Breast epithelium (tissue), 4 donors: ENCODE measurements at regions not wholly inside any gene's neighbourhood (a gene's known extent, or its start where the extent isn't known, plus 50 kb on each side); places are given as distances from the start of the nearest gene placed in this dataset.
A peak's percentile ranks its signal among the peaks of the same experiment; 100 is the strongest.

Experiments used
- DNase-seq, 2 donors: peaks; one replicate each; pipeline ENCODE4 v3.0.0-alpha.2; 2019; ENCODE audit warnings: low spot score in 2 of 2
- H3K27ac ChIP-seq, 2 donors: fragments of 200-600 bp; sonication (generic) in 1 of 2; one replicate each; pipeline ENCODE4 v1.5.1; 2016 to 2019; ENCODE audit warnings: mild to moderate bottlenecking in 1 of 2
- H3K27me3 ChIP-seq, 2 donors: fragments of 200-600 bp; sonication (generic) in 1 of 2; one replicate each; pipeline versions ENCODE4 v1.5.1 to v1.6.0; 2017 to 2019; ENCODE audit warnings: control low read depth in 1 of 2, mild to moderate bottlenecking in 1 of 2
- H3K36me3 ChIP-seq: fragments of 200-600 bp; one replicate; pipeline ENCODE4 v1.5.1; 2019
- H3K4me1 ChIP-seq, 2 donors: fragments of 200-600 bp; sonication (generic); one replicate each; pipeline ENCODE4 v1.5.1; 2016 to 2019; ENCODE audit warnings: control low read depth in 1 of 2
- H3K4me3 ChIP-seq, 3 donors: fragments of 200-600 bp; sonication (generic); 1 replicate in 2 of 3; 2 replicates in 1 of 3; pipeline ENCODE4 v1.5.1; 2016 to 2019; ENCODE audit warnings: mild to moderate bottlenecking in 3 of 3, moderate library complexity in 2 of 3
- H3K9me3 ChIP-seq, 2 donors: fragments of 200-600 bp; sonication (generic) in 1 of 2; one replicate each; pipeline ENCODE4 v1.5.1; 2016 to 2019; ENCODE audit warnings: control low read depth in 1 of 2
- POLR2A ChIP-seq: fragments of 450-650 bp; IDR thresholded peaks from one replicate; pipeline ENCODE4 v1.6.1; 2016; ENCODE audit warnings: antibody characterized with exemption, mild to moderate bottlenecking, moderate library complexity
- POLR2AphosphoS5 ChIP-seq, 3 donors: sonication (generic); formaldehyde crosslinking; IDR thresholded peaks; one replicate each; pipeline ENCODE4 v1.6.1; 2017; ENCODE audit warnings: antibody characterized with exemption in 3 of 3
- intact Hi-C: fragments of 100-400 bp; cut with DNase I; formaldehyde crosslinking; loops from one replicate; pipeline ENCODE4 v1.15.1; 2023; ENCODE audit warnings: low total_unique reads
- TF ChIP-seq, protein P1 (sequence below), 3 donors: fragments of 450-650 bp; IDR thresholded peaks; one replicate each; pipeline ENCODE4 v1.5.1; 2016 to 2017; ENCODE audit warnings: antibody characterized with exemption in 3 of 3, mild to moderate bottlenecking in 3 of 3, moderate library complexity in 3 of 3

DNA sequence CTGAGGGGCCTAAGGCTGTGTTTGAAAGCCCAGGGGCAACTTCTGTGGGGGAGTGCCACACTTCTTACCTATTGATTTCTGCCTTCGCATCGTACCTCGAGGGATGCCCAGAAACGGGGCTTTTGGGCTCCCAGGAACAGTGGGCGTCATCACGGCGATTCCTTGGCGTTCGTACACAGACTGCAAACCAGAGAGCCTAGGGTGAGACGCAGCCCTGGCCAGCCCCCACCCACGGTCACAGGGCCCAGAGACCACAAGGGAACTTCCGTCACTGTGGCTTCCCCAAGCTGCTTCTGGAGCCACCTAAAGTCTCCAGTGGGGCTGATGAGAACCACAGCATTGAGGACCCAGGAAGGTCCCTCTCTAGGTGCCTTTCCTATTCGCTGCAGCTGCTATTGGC is 91.9 kb downstream of the CTTN start:
- Histone ChIP-seq H3K4me3 (no peak overlapping the region), H3K4me1 (no peaks in the 10 kb centered on the region), H3K27ac (no peak overlapping the region), H3K27me3 (no peaks in the 10 kb centered on the region), H3K9me3 (peaks cover 8 to 25% of the 10 kb centered on the region in 2 donors), H3K36me3 (no peaks in the 10 kb centered on the region)
- peak in 1 of 2 donors; percentile 47 for DNase-seq
- intact Hi-C loops: no loop called here
- TF ChIP-seq POLR2AphosphoS5 (IDR thresholded peaks at IDR 0.05) (no peak), POLR2A (no peak)
- TF ChIP-seq, protein P1, sequence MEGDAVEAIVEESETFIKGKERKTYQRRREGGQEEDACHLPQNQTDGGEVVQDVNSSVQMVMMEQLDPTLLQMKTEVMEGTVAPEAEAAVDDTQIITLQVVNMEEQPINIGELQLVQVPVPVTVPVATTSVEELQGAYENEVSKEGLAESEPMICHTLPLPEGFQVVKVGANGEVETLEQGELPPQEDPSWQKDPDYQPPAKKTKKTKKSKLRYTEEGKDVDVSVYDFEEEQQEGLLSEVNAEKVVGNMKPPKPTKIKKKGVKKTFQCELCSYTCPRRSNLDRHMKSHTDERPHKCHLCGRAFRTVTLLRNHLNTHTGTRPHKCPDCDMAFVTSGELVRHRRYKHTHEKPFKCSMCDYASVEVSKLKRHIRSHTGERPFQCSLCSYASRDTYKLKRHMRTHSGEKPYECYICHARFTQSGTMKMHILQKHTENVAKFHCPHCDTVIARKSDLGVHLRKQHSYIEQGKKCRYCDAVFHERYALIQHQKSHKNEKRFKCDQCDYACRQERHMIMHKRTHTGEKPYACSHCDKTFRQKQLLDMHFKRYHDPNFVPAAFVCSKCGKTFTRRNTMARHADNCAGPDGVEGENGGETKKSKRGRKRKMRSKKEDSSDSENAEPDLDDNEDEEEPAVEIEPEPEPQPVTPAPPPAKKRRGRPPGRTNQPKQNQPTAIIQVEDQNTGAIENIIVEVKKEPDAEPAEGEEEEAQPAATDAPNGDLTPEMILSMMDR (IDR thresholded peaks at IDR 0.05): no peak

DNA sequence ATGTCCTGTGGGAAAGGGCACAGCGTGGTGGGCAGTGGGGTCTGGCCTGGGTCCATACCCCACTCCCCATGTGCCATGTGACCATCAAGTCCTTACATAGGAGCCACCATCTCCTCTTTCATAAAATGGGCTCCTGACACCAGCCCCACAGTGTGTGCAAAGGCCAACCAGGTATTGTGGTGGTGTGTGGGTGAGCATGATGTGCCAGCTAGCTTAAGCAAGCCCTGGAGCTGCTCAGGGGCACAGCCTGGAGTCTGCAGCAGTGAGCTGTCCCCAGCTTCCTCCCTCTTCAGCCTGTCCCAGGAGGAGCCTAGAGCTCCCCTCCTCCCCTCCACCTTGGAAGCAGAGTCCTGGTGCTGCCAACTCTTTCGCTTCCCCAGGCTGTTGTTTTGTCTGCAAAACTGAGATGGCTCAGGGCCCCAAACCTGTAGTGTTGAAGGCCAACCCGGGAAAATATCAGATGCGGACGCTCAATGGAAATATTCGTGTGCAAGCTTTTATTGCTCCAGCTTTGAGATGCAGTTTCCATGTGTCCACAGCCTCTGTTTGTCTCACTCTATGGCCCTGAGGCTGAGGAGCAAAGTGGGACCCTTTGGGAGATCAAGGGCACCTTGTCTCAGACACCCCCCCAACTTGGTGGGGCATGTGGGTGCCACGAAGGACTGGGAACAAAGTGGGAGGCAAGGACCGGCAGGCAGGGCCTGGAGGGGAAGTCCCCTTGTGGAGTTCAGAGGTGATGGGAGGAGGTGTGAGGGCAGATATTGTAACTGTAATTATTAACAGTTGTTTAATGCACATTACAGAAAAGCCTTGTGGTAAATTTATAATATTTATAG is 92.6 kb downstream of the CTTN start:
- intact Hi-C loops: no loop called here
- DNase-seq: peak in 1 of 2 donors; percentile 5
- Histone ChIP-seq H3K27me3 (no peaks in the 10 kb centered on the region), H3K9me3 (peaks cover 8 to 25% of the 10 kb centered on the region in 2 donors), H3K4me1 (no peaks in the 10 kb centered on the region), H3K36me3 (no peaks in the 10 kb centered on the region), H3K4me3 (no peak overlapping the region), H3K27ac (no peak overlapping the region)
- TF ChIP-seq POLR2A (no peak), POLR2AphosphoS5 (IDR thresholded peaks at IDR 0.05) (no peak)

DNA sequence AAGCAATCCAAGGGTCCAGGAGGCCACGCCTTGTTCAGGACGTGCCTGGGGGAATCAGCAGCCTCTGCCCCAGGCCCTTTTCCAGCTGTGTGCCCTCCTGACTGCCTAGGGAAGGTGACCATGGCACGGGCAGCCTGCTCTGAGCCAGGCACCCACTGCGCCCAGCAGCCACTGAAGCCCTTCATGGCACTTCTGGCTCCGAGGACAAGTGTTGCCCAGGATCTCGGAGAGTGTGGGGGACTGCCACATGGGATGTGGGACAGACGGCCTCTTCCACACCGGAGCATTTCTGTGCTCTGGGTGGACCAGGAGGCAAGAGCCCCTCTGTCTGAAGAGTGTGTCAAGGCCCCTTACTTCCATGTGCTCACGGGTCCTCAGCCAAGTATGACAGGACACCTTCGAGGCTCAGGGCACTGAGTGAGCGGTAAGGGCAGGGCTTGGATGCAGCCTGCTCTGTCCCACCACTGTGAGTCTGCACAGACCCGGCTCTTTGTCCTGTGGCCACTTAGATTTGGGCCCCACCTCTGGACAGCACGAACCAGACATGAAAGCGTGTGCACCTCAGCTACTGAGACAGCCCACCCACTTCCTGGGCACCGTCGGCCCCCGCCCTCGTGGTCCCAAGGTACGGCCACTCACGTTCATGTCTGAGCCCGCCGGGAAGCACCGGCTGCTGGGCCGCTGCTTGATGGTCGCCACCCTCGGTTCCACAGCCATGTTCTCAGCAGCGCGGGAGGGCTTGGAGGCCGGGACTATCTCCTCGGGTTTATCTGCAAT is 93.6 kb downstream of the CTTN start:
- Histone ChIP-seq H3K36me3 (no peaks in the 10 kb centered on the region), H3K4me3 (no peak overlapping the region), H3K4me1 (no peaks in the 10 kb centered on the region), H3K27ac (no peak overlapping the region), H3K9me3 (peaks cover 8 to 24% of the 10 kb centered on the region in 2 donors), H3K27me3 (no peaks in the 10 kb centered on the region)
- intact Hi-C loops: no loop called here
- TF ChIP-seq POLR2A: no peak
- TF ChIP-seq POLR2AphosphoS5 (IDR thresholded peaks at IDR 0.05): no peak
- TF ChIP-seq, protein P1 (IDR thresholded peaks at IDR 0.05): no peak
- peak in 1 of 2 donors; percentile 40 for DNase-seq

DNA sequence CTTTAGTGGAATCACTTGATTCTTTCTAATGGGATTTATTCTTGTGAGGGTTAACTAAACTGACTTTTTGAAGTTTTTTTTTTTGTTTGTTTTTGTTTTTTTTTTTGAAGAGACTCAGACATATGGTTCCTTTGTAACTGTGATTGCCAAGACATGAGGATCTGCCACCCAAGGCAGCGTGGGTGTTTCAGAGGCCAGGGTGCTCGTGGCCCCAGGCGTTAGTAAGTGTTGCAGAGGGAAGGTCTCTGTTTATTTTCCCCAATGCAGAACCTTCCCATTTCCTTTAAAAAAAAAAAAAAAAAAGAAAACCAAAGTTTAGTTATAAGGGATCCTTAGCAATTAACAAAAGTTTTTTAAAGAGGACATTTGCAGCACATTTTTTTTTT is 94.8 kb downstream of the CTTN start:
- peak in 1 of 2 donors; percentile 17 for DNase-seq
- H3K4me1 ChIP-seq: no peaks in the 10 kb centered on the region
- no peaks in the 10 kb centered on the region for H3K27me3 ChIP-seq
- H3K36me3 ChIP-seq: no peaks in the 10 kb centered on the region
- intact Hi-C loops: no loop called here
- H3K4me3 ChIP-seq: no peak overlapping the region
- no peak overlapping the region for H3K27ac ChIP-seq
- H3K9me3 ChIP-seq: peaks cover 8 to 21% of the 10 kb centered on the region in 2 donors
- TF ChIP-seq POLR2AphosphoS5 (IDR thresholded peaks at IDR 0.05): no peak
- TF ChIP-seq POLR2A: no peak
- TF ChIP-seq, protein P1 (IDR thresholded peaks at IDR 0.05): no peak

DNA sequence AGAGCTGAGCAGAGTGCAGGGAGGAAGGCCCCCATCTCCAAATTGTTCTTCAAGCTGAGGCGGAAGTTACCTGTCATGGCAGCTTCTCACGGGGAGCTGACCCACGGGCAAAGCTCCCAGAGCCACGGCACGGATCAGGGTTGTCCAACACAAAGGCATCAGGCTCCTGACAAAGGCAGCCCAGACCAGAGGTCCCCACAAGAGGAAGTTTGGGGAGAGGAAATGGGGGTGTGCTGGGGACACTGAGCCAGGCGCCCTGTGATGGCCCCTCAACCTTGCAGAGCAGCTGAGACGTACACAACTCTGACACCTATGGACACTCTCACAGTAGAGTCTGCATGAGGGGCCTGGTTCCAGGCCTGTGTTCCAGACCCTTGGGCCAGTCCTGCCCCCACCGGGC is 95.6 kb downstream of the CTTN start:
- no peak overlapping the region for H3K4me3 ChIP-seq
- H3K36me3 ChIP-seq: no peaks in the 10 kb centered on the region
- H3K4me1 ChIP-seq: no peaks in the 10 kb centered on the region
- H3K9me3 ChIP-seq: peaks cover 8 to 21% of the 10 kb centered on the region in 2 donors
- no peak overlapping the region for H3K27ac ChIP-seq
- TF ChIP-seq, protein P1 (IDR thresholded peaks at IDR 0.05): no peak
- TF ChIP-seq POLR2AphosphoS5 (IDR thresholded peaks at IDR 0.05): no peak
- TF ChIP-seq POLR2A: no peak
- H3K27me3 ChIP-seq: no peaks in the 10 kb centered on the region
- intact Hi-C loops: no loop called here
- DNase-seq: peak in 1 of 2 donors; percentile 27
